Stomach (tissue), 8 donors: ENCODE measurements at regions not wholly inside any gene's neighbourhood (a gene's known extent, or its start where the extent isn't known, plus 50 kb on each side); places are given as distances from the start of the nearest gene placed in this dataset.

Experiments
- DNase-seq, 2 donors: peaks; one replicate each; pipeline versions ENCODE4 v3.0.0 to v3.0.0-alpha.2; 2013 to 2019
- H3K27ac ChIP-seq, 5 donors: fragments of 200-600 bp in 4 of 5; sonication (generic) in 4 of 5; one replicate each; pipeline ENCODE4 v1.5.1; 2013 to 2019; ENCODE audit warnings: mild to moderate bottlenecking in 1 of 5, moderate library complexity in 1 of 5
- H3K27me3 ChIP-seq, 3 donors: fragments of 200-600 bp; sonication (generic); one replicate each; pipeline ENCODE4 v1.5.1; 2017 to 2019; ENCODE audit warnings: mixed run types in 1 of 3
- H3K36me3 ChIP-seq, 4 donors: fragments of 200-600 bp; sonication (generic); 1 replicate in 3 of 4; 2 replicates in 1 of 4; pipeline ENCODE4 v1.5.1; 2016 to 2019
- H3K4me1 ChIP-seq, 4 donors: fragments of 200-600 bp; sonication (generic); one replicate each; pipeline ENCODE4 v1.5.1; 2016 to 2019
- H3K4me3 ChIP-seq, 4 donors: fragments of 200-600 bp; sonication (generic) in 3 of 4; one replicate each; pipeline ENCODE4 v1.5.1; 2016 to 2019; ENCODE audit warnings: mild to moderate bottlenecking in 1 of 4
- H3K9me3 ChIP-seq, 4 donors: fragments of 200-600 bp; sonication (generic); one replicate each; pipeline ENCODE4 v1.5.1; 2016 to 2019
- CTCF ChIP-seq, 7 experiments: fragments of 450-650 bp in 4 of 7; fragments of 200-600 bp in 3 of 7; sonication (generic) in 3 of 7; IDR thresholded peaks; one replicate each; pipeline ENCODE4 v1.5.1; 2016 to 2019; ENCODE audit warnings: antibody characterized with exemption in 7 of 7, control low read depth in 2 of 7, mild to moderate bottlenecking in 1 of 7
- EP300 ChIP-seq: sonication (generic); formaldehyde crosslinking; IDR thresholded peaks from one replicate; pipeline ENCODE4 v1.6.1; 2017; ENCODE audit warnings: antibody characterized with exemption
- POLR2A ChIP-seq, 4 donors: fragments of 450-650 bp; IDR thresholded peaks; one replicate each; pipeline ENCODE4 v1.6.1; 2016; ENCODE audit warnings: antibody characterized with exemption in 4 of 4, control low read depth in 2 of 4, mild to moderate bottlenecking in 1 of 4, moderate library complexity in 1 of 4
- POLR2AphosphoS5 ChIP-seq, 3 donors: sonication (generic); formaldehyde crosslinking; IDR thresholded peaks; one replicate each; pipeline ENCODE4 v1.6.1; 2016; ENCODE audit warnings: antibody characterized with exemption in 3 of 3
- WGBS, 5 donors: extraction: QIAGEN DNeasy Blood & Tissue Kit in 3 of 5; methylation state at CpG; one replicate each; pipeline versions ENCODE4 v1.1.5 to v1.1.7; 2013 to 2018; 5-methylcytosine and 5-hydroxymethylcytosine counted together
- intact Hi-C: fragments of 100-400 bp; cut with DNase I; formaldehyde crosslinking; loops from one replicate; pipeline ENCODE4 v1.15.1; 2023; ENCODE audit warnings: low total_unique reads
- donor health status: healthy with polysubstance abuse.
- donor health status: Bipolar disorder and iron deficiency.
- donor health status: healthy.

DNA sequence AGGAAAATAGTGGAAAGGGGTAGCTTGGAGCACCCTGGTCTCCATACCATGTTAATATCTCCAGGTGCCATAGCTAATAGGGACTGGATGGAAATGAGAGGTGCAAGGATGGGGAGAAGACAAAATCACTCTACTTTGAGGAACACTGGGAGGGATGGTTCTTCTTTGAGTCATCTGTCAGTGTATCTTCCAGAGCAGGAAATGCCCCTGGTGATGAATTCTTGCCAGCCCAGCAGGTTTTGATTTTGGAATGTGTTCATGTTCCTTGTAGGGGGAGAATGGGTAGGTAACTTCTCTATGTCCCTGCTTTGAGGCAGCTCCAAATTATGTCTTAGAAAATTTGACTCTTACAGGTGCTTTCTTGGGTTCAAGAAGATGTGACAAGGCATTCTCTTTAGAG, 177.0 kb upstream of the GLI3 start:
- no peak for DNase-seq
- Histone ChIP-seq H3K27me3 (no peaks in the 10 kb centered on the region), H3K4me3 (no peak overlapping the region)

DNA sequence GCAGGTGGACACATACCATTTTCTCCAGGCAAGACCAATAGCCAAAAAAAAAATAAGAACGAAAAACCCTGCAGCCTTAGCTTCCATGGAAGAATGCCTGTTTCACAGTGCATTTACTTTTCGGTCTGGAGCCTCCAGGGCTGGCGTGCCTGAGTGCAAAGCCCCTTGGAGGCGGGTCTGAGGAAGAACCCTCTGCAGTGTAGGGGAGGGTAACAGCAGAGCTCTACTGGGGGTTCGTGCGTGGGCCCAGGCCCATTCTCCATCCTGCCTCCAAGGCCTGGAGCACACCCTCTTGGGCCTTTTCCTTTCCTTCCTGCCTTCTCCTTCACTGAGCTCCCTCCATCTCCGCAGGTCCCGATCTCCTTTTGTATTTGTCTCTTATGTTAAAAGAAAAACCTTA, 172.3 kb upstream of the GLI3 start:
- WGBS, 5 donors: 84 to 94% (median 90%) methylated on average over 8 of the region's 8 CpGs
- Histone ChIP-seq H3K27ac (no peak overlapping the region), H3K4me1 (no peaks in the 10 kb centered on the region), H3K27me3 (no peaks in the 10 kb centered on the region), H3K4me3 (no peak overlapping the region), H3K36me3 (no peaks in the 10 kb centered on the region), H3K9me3 (no peaks in the 10 kb centered on the region)
- TF ChIP-seq POLR2AphosphoS5 (IDR thresholded peaks at IDR 0.05) (no peak), EP300 (no peak), CTCF (IDR thresholded peaks at IDR 0.05) (no peak), POLR2A (IDR thresholded peaks at IDR 0.05) (no peak)
- intact Hi-C loops: no loop called here
- no peak for DNase-seq

More for the DNA sequence above, 177.0 kb upstream of the GLI3 start:
- no peak for TF ChIP-seq CTCF (IDR thresholded peaks at IDR 0.05)
- Histone ChIP-seq H3K36me3 (no peaks in the 10 kb centered on the region), H3K4me1 (no peaks in the 10 kb centered on the region), H3K9me3 (no peaks in the 10 kb centered on the region), H3K27ac (no peak overlapping the region)
- intact Hi-C loops: no loop called here

DNA sequence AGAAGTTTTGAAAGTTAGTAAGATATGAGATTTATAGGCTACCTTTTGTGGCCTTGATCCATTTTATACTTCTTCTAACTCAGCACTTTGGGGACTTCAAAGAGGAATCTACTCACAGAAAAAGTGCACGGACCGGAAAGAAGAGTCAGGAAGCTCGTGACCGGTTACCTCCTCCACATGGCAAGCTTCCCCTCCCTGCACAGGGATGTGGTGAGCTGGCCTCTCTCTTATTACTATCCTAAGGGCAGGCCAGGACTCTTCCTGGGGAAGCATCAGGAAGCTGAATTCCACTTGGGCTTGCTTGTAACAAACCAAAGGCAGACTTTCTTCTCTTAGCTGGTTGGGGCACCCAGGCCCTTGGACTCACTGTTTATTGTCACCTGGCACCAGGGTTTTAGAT, 170.8 kb upstream of the GLI3 start:
- no peaks in the 10 kb centered on the region for H3K9me3 ChIP-seq
- H3K4me1 ChIP-seq: no peaks in the 10 kb centered on the region
- TF ChIP-seq POLR2AphosphoS5 (IDR thresholded peaks at IDR 0.05) (no peak), EP300 (no peak), CTCF (IDR thresholded peaks at IDR 0.05) (no peak), POLR2A (IDR thresholded peaks at IDR 0.05) (no peak)
- no peak overlapping the region for H3K4me3 ChIP-seq
- WGBS, 5 donors: 73 to 89% (median 79%) methylated on average over 4 of the region's 4 CpGs
- no peaks in the 10 kb centered on the region for H3K36me3 ChIP-seq
- H3K27me3 ChIP-seq: no peaks in the 10 kb centered on the region
- no peak overlapping the region for H3K27ac ChIP-seq
- DNase-seq: no peak
- intact Hi-C loops: no loop called here

DNA sequence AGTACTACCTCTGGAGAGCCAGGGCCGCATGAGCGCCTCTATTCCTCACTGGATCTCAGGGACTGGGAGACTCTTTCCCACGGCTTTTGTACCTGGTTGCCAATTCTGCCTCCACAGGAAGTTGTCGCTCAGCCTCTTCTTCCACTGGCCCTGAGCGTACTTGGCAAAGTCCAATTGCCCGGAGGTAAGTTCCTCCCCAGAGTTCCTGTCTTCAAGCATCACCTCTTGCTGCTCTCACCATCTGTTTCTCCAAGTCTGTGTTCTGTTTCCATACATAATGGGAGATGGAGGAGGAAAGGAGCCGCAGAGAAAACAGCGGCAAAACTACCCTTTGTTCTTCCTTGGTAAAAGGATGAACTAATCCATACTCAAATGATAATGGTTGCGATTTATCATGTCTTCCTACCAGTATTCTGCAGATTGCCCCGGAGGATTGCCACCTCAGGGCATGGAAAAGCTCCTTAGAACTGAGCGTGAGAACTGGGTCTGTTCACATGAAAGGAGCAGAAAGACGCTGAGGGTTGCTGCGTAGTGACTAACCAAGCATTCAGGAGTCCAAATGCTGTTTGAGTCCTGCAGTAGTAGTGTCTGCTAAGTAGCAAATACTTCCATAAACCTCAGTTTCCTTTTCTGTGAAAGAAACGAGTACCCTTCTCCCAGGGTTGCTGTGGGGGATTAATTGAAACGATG, 170.2 kb upstream of the GLI3 start:
- H3K9me3 ChIP-seq: no peaks in the 10 kb centered on the region
- no peak overlapping the region for H3K4me3 ChIP-seq
- WGBS, 5 donors: 88 to 92% (median 91%) methylated on average over 15 of the region's 15 CpGs
- H3K27ac ChIP-seq: no peak overlapping the region
- H3K36me3 ChIP-seq: no peaks in the 10 kb centered on the region
- no peak for DNase-seq
- no peaks in the 10 kb centered on the region for H3K27me3 ChIP-seq
- intact Hi-C loops: no loop called here
- no peak for TF ChIP-seq POLR2AphosphoS5 (IDR thresholded peaks at IDR 0.05)
- TF ChIP-seq EP300: no peak
- no peak for TF ChIP-seq POLR2A (IDR thresholded peaks at IDR 0.05)
- TF ChIP-seq CTCF (IDR thresholded peaks at IDR 0.05): no peak
- peaks cover 0 to 3% (median 0%) of the 10 kb centered on the region in 4 donors for H3K4me1 ChIP-seq
